GM12878 (cell line): ENCODE measurements at regions not wholly inside any gene's neighbourhood (a gene's known extent, or its start where the extent isn't known, plus 50 kb on each side); places are given as distances from the start of the nearest gene placed in this dataset.

Experiments used
- ATAC-seq: fragments of 200-7000 bp; cut with Tn5 transposase; 3 replicates; pipeline ENCODE4 v1.9.1; 2020; ENCODE audit warnings: mild to moderate bottlenecking, moderate library complexity
- BruUV-seq: library from RNA; stranded (reverse); fragments of 400-500 nt; replicated peaks from 2 replicates; lab custom pipeline; 2021; lab: Mats Ljungman, UMichigan
- CTCF ChIA-PET: fragments of 300-600 bp; sonication (Branson Sonifier 250); formaldehyde crosslinking; extraction: SDS; loops from one replicate; lab custom pipeline; 2021; ENCODE audit warnings: inconsistent platforms; lab: Yijun Ruan, JAX
- POLR2A ChIA-PET: fragments of 350-600 bp; formaldehyde crosslinking; extraction: SDS; loops from one replicate; lab custom pipeline; 2021; ENCODE audit warnings: inconsistent platforms; lab: Charles Lee
- RAD21 ChIA-PET: fragments of 300-600 bp; sonication (Branson Sonifier 250); formaldehyde crosslinking; loops from one replicate; lab custom pipeline; 2023; ENCODE audit warnings: antibody characterized with exemption; ENCODE audit not compliant: unreplicated experiment; lab: Charles Lee
- SMC1A ChIA-PET: fragments of 300-600 bp; sonication (Branson Sonifier 250); formaldehyde crosslinking; loops from one replicate; lab custom pipeline; 2023; ENCODE audit not compliant: unreplicated experiment, uncharacterized antibody; lab: Charles Lee
- DNase-seq: peaks from one replicate; pipeline ENCODE4 v3.0.0-alpha.2; 2011; ENCODE audit warnings: low read depth, low spot score
- FAIRE-seq: peaks from 3 replicates; lab custom pipeline; 2011; peaks lifted over from hg19 to GRCh38; lab: Jason Lieb, UNC
- H2AFZ ChIP-seq: 2 replicates; pipeline ENCODE4 v1.6.0; 2011; ENCODE audit warnings: low read depth, low read length, control low read depth; ENCODE audit not compliant: control insufficient read depth
- H3K27ac ChIP-seq: 2 replicates; pipeline ENCODE4 v1.5.1; 2011; ENCODE audit warnings: control low read depth; ENCODE audit not compliant: control insufficient read depth, insufficient read depth
- H3K27me3 ChIP-seq, 2 experiments: replicated peaks in 1 of 2; 2 replicates each; pipeline versions ENCODE4 v1.6.0 to v1.6.1; 2011; ENCODE audit warnings: low read length in 1 of 2; ENCODE audit not compliant: control insufficient read depth in 2 of 2, insufficient read depth in 2 of 2
- H3K36me3 ChIP-seq, 2 experiments: 2 replicates each; pipeline ENCODE4 v1.5.1; 2011; ENCODE audit warnings: low read length in 1 of 2; ENCODE audit not compliant: control insufficient read depth in 2 of 2, insufficient read depth in 2 of 2
- H3K4me1 ChIP-seq: 2 replicates; pipeline ENCODE4 v1.6.1; 2011; ENCODE audit warnings: mild to moderate bottlenecking, low read length, moderate library complexity, mixed read lengths; ENCODE audit not compliant: control insufficient read depth, insufficient read depth
- H3K4me2 ChIP-seq: 2 replicates; pipeline ENCODE4 v1.6.0; 2011; ENCODE audit warnings: control low read depth; ENCODE audit not compliant: control insufficient read depth, insufficient read depth
- H3K4me3 ChIP-seq: fragments of 200-600 bp; sonication (generic); 2 replicates; pipeline ENCODE4 v1.5.1; 2016
- H3K79me2 ChIP-seq: 2 replicates; pipeline ENCODE4 v1.6.0; 2011; ENCODE audit warnings: low read length; ENCODE audit not compliant: control insufficient read depth, insufficient read depth
- H3K9ac ChIP-seq: 2 replicates; pipeline ENCODE4 v1.8.0; 2011; ENCODE audit warnings: low read length, control low read depth, mixed read lengths; ENCODE audit not compliant: control insufficient read depth, insufficient read depth
- H3K9me3 ChIP-seq: replicated peaks from 3 replicates; pipeline ENCODE4 v1.5.1; 2011; ENCODE audit warnings: mild to moderate bottlenecking, low read length; ENCODE audit not compliant: control insufficient read depth, insufficient read depth
- H4K20me1 ChIP-seq: 2 replicates; pipeline ENCODE4 v1.6.0; 2011; ENCODE audit not compliant: control insufficient read depth, insufficient read depth
- CHD4 ChIP-seq: fragments of 200-600 bp; sonication (generic); IDR thresholded peaks from 2 replicates; pipeline ENCODE4 v1.6.1; 2016; ENCODE audit warnings: mild to moderate bottlenecking
- DPF2 ChIP-seq: fragments of 450-650 bp; IDR thresholded peaks from 2 replicates; pipeline ENCODE4 v1.6.1; 2017; ENCODE audit warnings: mild to moderate bottlenecking
- EGR1 ChIP-seq, 2 experiments: IDR thresholded peaks; 1 replicate in 1 of 2; 2 replicates in 1 of 2; pipeline ENCODE4 v1.6.1; 2011 to 2012; ENCODE audit warnings: low read depth in 2 of 2, low read length in 2 of 2, borderline replicate concordance in 1 of 2, mild to moderate bottlenecking in 1 of 2, moderate library complexity in 1 of 2
- ESRRA ChIP-seq: IDR thresholded peaks from 2 replicates; pipeline ENCODE4 v1.6.1; 2012; ENCODE audit warnings: mild to moderate bottlenecking, low read length, improper control_type of control experiment
- NFXL1 ChIP-seq: fragments of 450-650 bp; IDR thresholded peaks from 2 replicates; pipeline ENCODE4 v1.6.1; 2017; ENCODE audit warnings: antibody characterized with exemption, mild to moderate bottlenecking, borderline replicate concordance
- NFYA ChIP-seq: IDR thresholded peaks from 2 replicates; pipeline ENCODE4 v1.6.1; 2011; ENCODE audit warnings: low read depth, mild to moderate bottlenecking, low read length, improper control_type of control experiment, borderline replicate concordance
- NKRF ChIP-seq: fragments of 450-650 bp; conservative IDR thresholded peaks from 2 replicates; pipeline ENCODE4 v1.6.1; 2017; ENCODE audit warnings: mild to moderate bottlenecking, moderate library complexity
- PBX3 ChIP-seq: IDR thresholded peaks from 2 replicates; pipeline ENCODE4 v1.6.1; 2011; ENCODE audit warnings: mild to moderate bottlenecking, low read depth, low read length, moderate library complexity; ENCODE audit not compliant: insufficient replicate concordance
- PKNOX1 ChIP-seq: fragments of 450-650 bp; IDR thresholded peaks from 2 replicates; pipeline ENCODE4 v1.6.1; 2016; ENCODE audit warnings: mild to moderate bottlenecking
- REST ChIP-seq: IDR thresholded peaks from 2 replicates; pipeline ENCODE4 v1.6.1; 2012; ENCODE audit warnings: mild to moderate bottlenecking, low read depth, low read length
- SUPT20H ChIP-seq: IDR thresholded peaks from 2 replicates; pipeline ENCODE4 v1.6.1; 2011; ENCODE audit warnings: low read depth, mild to moderate bottlenecking, low read length, moderate library complexity, borderline replicate concordance; ENCODE audit not compliant: control insufficient read depth
- SUZ12 ChIP-seq: fragments of 200-600 bp; sonication (generic); IDR thresholded peaks from one replicate; pipeline ENCODE4 v1.6.1; 2018; ENCODE audit warnings: antibody characterized with exemption, mild to moderate bottlenecking; ENCODE audit not compliant: unreplicated experiment
- in situ Hi-C: fragments of 300-500 bp; cut with MboI; formaldehyde crosslinking; loops from 9 replicates; pipeline ENCODE4 v1.14.3; 2018; ENCODE audit warnings: mixed read lengths
- intact Hi-C: fragments of 100-400 bp; cut with micrococcal nuclease; formaldehyde crosslinking; loops from one replicate; pipeline ENCODE4 v1.14.2; 2022; ENCODE audit not compliant: unreplicated experiment

- TF ChIP-seq NFYA (no peak), PKNOX1 (no peak)
Observed at GRCh38 chr3:132784502-132785025, 62.4 kb upstream of the NPHP3 start (continued).

- no peak for FAIRE-seq
- no TSS peak for BruUV-seq
Observed at GRCh38 chr3:132783152-132783551, 60.9 kb upstream of the NPHP3 start.

More at GRCh38 chr3:132783152-132783551, 60.9 kb upstream of the NPHP3 start:
- Histone ChIP-seq H3K9me3 (no peaks in the 10 kb centered on the region), H3K4me2 (no peak overlapping the region), H3K4me3 (no peak overlapping the region), H4K20me1 (no peaks in the 10 kb centered on the region)
- RAD21 ChIA-PET: no interaction called here
- in situ Hi-C loops: no loop called here
- no peak for TF ChIP-seq EGR1 (IDR thresholded peaks at IDR 0.05; ENCODE audit: borderline replicate concordance in 1 of 2, low read depth in 2 of 2, low read length in 2 of 2)
- TF ChIP-seq SUPT20H: no peak
- no peak for TF ChIP-seq PBX3
- TF ChIP-seq NFXL1: no peak
- TF ChIP-seq NKRF: no peak
- no peak for TF ChIP-seq DPF2
- no peak for TF ChIP-seq REST
- TF ChIP-seq CHD4: no peak
- TF ChIP-seq ESRRA: no peak
- TF ChIP-seq SUZ12: no peak
- TF ChIP-seq, all 136 proteins: peak for 0
- H3K27ac ChIP-seq: no peak overlapping the region
- no peaks in the 10 kb centered on the region for H3K79me2 ChIP-seq
- ATAC-seq (no peak), DNase-seq (no peak)
- no peak overlapping the region for H2AFZ ChIP-seq
- H3K9ac ChIP-seq: no peak overlapping the region
- H3K27me3 ChIP-seq: peaks cover 0 to 3% of the 10 kb centered on the region in 2 experiments; a peak in 1 of 4 replicates
- H3K36me3 ChIP-seq: no peaks in the 10 kb centered on the region
- no peaks in the 10 kb centered on the region for H3K4me1 ChIP-seq
- intact Hi-C loops: no loop called here
- SMC1A ChIA-PET: no interaction called here
- CTCF ChIA-PET: no interaction called here
- POLR2A ChIA-PET: no interaction called here
